OCI-LY3 (cell line): ENCODE measurements at regions not wholly inside any gene's neighbourhood (a gene's known extent, or its start where the extent isn't known, plus 50 kb on each side); places are given as distances from the start of the nearest gene placed in this dataset.

Experiments used
- H2AFZ ChIP-seq: fragments of 200-600, 300-600 bp; shearing (Covaris generic); 2 replicates; pipeline ENCODE4 v1.6.0; 2014; ENCODE audit warnings: antibody characterized with exemption, low read depth, low read length
- H3K27ac ChIP-seq: fragments of 200-600, 300-600 bp; sonication (generic); 2 replicates; pipeline ENCODE4 v1.5.1; 2014; ENCODE audit warnings: mild to moderate bottlenecking, low read length, moderate library complexity, mixed read lengths
- H3K27me3 ChIP-seq: fragments of 200-600, 300-600 bp; sonication (generic); 2 replicates; pipeline ENCODE4 v1.6.1; 2014; ENCODE audit warnings: low read depth, low read length, mixed read lengths
- H3K36me3 ChIP-seq: fragments of 200-600, 300-600 bp; sonication (generic); replicated peaks from 2 replicates; pipeline ENCODE3; 2014; ENCODE audit warnings: low read depth, low read length, mixed read lengths
- H3K4me1 ChIP-seq: fragments of 300-600, 200-600 bp; sonication (generic); 2 replicates; pipeline ENCODE4 v1.6.1; 2014; ENCODE audit warnings: low read length, mixed read lengths
- H3K4me2 ChIP-seq: fragments of 200-600, 300-600 bp; sonication (generic); 2 replicates; pipeline ENCODE4 v1.6.1; 2014; ENCODE audit warnings: low read length, mixed read lengths
- H3K4me3 ChIP-seq: fragments of 300-600, 200-600 bp; sonication (generic); 2 replicates; pipeline ENCODE4 v1.5.1; 2014; ENCODE audit warnings: antibody characterized with exemption, mild to moderate bottlenecking, low read length, moderate library complexity
- H3K79me2 ChIP-seq: fragments of 300-600, 200-600 bp; shearing (Covaris generic); 2 replicates; pipeline ENCODE4 v1.6.1; 2014; ENCODE audit warnings: mild to moderate bottlenecking, low read length, mixed read lengths
- H3K9ac ChIP-seq: fragments of 300-600, 200-600 bp; shearing (Covaris generic); 2 replicates; pipeline ENCODE4 v1.6.0; 2014; ENCODE audit warnings: mild to moderate bottlenecking, low read length, moderate library complexity
- H3K9me3 ChIP-seq: fragments of 200-600, 300-600 bp; shearing (Covaris generic); 2 replicates; pipeline ENCODE4 v1.6.1; 2014; ENCODE audit warnings: low read length, mixed read lengths; ENCODE audit not compliant: insufficient read depth
- H4K20me1 ChIP-seq: fragments of 200-600, 300-600 bp; sonication (generic); 2 replicates; pipeline ENCODE4 v1.6.1; 2016; ENCODE audit warnings: low read length, mixed read lengths; ENCODE audit not compliant: insufficient read depth
- CTCF ChIP-seq: fragments of 200-600, 300-600 bp; sonication (generic); IDR thresholded peaks from 2 replicates; pipeline ENCODE4 v1.5.1; 2014; ENCODE audit warnings: antibody characterized with exemption, low read length, low read depth
- EZH2phosphoT487 ChIP-seq: fragments of 200-600 bp; shearing (Covaris generic); IDR thresholded peaks from 2 replicates; pipeline ENCODE4 v1.6.1; 2018; ENCODE audit warnings: antibody characterized with exemption, mixed run types, low read depth

GRCh38 chr7:125878235-125878956 is 948.8 kb upstream of the POT1 start:
- Histone ChIP-seq H3K4me2 (no peak overlapping the region), H3K4me1 (peaks cover 4% of the 10 kb centered on the region; the same call in 1 of the 2 replicates), H4K20me1 (no peaks in the 10 kb centered on the region), H3K27me3 (no peaks in the 10 kb centered on the region), H3K9me3 (no peaks in the 10 kb centered on the region), H3K9ac (no peak overlapping the region), H3K79me2 (no peaks in the 10 kb centered on the region), H3K27ac (no peak overlapping the region), H3K4me3 (no peak overlapping the region), H3K36me3 (no peaks in the 10 kb centered on the region), H2AFZ (no peak overlapping the region)
- TF ChIP-seq CTCF: no peak
- no peak for TF ChIP-seq EZH2phosphoT487

GRCh38 chr7:125877246-125877645 is 947.6 kb upstream of the POT1 start:
- no peak for TF ChIP-seq CTCF
- TF ChIP-seq EZH2phosphoT487: no peak
- H3K9me3 ChIP-seq: no peaks in the 10 kb centered on the region

GRCh38 chr7:125876431-125876830 is 946.8 kb upstream of the POT1 start:
- no peaks in the 10 kb centered on the region for H3K36me3 ChIP-seq
- H3K79me2 ChIP-seq: no peaks in the 10 kb centered on the region
- no peak overlapping the region for H3K4me3 ChIP-seq
- no peaks in the 10 kb centered on the region for H4K20me1 ChIP-seq
- peaks cover 4% of the 10 kb centered on the region; the same call in 1 of the 2 replicates for H3K4me1 ChIP-seq
- no peaks in the 10 kb centered on the region for H3K27me3 ChIP-seq
- no peak overlapping the region for H3K4me2 ChIP-seq
- no peak for TF ChIP-seq EZH2phosphoT487
- TF ChIP-seq CTCF: no peak
- no peak overlapping the region for H3K27ac ChIP-seq
- H2AFZ ChIP-seq: no peak overlapping the region
- H3K9ac ChIP-seq: no peak overlapping the region
- no peaks in the 10 kb centered on the region for H3K9me3 ChIP-seq

More at GRCh38 chr7:125877246-125877645, 947.6 kb upstream of the POT1 start:
- Histone ChIP-seq H3K27ac (no peak overlapping the region), H3K9ac (no peak overlapping the region), H3K4me1 (peaks cover 4% of the 10 kb centered on the region; the same call in 1 of the 2 replicates), H4K20me1 (no peaks in the 10 kb centered on the region), H3K4me2 (no peak overlapping the region), H3K36me3 (no peaks in the 10 kb centered on the region), H3K27me3 (no peaks in the 10 kb centered on the region), H3K79me2 (no peaks in the 10 kb centered on the region), H3K4me3 (no peak overlapping the region), H2AFZ (no peak overlapping the region)

GRCh38 chr7:125871431-125871830 is 941.8 kb upstream of the POT1 start:
- Histone ChIP-seq H3K4me1 (no peaks in the 10 kb centered on the region), H3K27ac (no peak overlapping the region), H3K79me2 (no peaks in the 10 kb centered on the region), H3K9ac (no peak overlapping the region), H3K27me3 (no peaks in the 10 kb centered on the region), H3K4me3 (no peak overlapping the region), H3K36me3 (no peaks in the 10 kb centered on the region), H3K4me2 (no peak overlapping the region), H4K20me1 (no peaks in the 10 kb centered on the region), H2AFZ (no peak overlapping the region), H3K9me3 (no peaks in the 10 kb centered on the region)
- TF ChIP-seq EZH2phosphoT487 (no peak), CTCF (no peak)
